ENCODE measurements at regions not wholly inside any gene's neighbourhood (a gene's known extent, or its start where the extent isn't known, plus 50 kb on each side); places are given as distances from the start of the nearest gene placed in this dataset.

DNA sequence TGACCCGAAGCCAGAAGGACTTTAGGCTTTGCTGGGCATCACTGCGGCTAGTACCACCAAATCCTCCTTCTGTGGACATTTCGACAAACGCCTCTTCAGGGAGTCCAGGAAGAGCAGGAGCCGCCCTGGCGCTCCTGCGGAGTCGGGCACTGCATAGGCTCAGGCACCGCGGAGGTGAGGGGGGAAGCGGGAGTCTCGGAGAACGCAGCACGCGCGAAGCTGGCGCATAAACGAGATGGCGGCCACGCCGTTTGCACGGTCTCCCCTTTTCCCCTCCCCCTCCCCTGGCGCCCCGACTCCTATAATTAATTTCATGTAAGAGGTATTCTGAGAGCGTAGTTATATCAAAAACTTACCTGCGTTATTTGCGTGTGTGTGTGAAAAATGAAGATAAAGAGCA lies 137.8 kb upstream of the GAS1 start:
- no peak for DNase-seq (ENCODE audit: low read depth)

DNA sequence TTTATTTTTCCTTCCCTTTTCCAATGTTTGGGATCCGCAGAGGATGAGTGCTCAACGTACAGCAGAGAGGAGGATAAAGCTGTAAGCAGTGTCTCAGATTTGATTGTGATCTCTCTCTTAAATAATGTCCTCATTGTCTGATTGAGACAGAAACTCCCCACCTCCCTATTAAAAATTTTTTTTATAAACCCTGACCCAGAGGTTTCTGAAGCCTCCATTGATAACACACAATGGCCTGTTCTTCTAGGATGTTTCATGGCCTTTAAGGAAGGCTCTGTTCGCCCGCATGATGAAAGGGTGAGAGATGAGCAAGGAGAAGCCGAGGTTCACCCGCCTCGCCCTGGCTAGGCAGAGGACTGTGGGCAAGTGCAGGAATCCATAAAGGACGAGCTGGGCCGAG lies 138.2 kb upstream of the GAS1 start:
- no peak for DNase-seq (ENCODE audit: low read depth)

DNA sequence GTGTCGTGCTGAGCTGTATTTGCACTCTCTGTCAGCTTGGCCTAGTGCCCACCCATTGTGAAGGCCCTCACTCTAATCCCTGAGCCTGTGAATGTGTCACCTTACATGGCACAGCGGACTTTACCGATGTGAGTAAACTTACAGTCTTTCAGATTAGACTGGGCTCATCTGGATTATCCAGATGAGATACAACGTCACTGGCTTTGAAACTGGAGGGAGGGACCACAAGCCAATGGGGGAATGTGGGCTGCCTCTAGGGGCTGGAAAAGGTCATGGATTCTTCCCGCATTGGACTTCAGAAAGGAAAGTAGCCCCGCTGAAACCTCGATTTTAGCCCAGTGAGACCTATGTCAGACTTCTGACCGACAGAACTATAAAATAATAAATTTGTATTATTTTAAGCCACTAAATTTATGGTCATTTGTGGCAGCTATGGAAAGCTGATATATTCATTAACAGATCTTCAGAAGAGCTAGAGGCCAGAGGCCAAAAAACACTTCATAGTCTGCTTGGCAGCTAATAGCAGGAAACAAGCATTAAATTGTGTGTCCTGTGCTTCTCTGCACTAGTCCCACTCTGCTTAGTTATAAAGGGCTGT lies 139.0 kb upstream of the GAS1 start:
- DNase-seq (ENCODE audit: low read depth) = no peak

DNA sequence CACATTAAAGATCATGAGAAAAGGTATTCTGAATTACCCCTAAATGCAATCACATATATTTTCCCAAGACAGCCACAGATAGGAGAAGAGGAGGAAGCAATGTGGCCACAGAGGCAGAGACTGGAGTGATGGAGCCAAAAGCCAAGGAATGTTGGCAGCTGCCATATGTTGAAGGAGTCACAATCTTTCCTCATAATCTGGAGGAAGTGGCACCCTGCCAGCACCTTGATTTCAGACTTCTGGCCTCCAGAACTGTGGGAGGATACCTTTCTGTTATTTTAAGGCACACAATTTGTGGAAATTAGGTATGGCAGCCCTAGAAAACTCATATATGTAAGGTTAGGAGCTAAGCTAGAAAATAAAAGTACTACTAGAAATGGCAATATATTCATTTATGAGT lies 139.9 kb upstream of the GAS1 start:
- DNase-seq (ENCODE audit: low read depth) = no peak

DNA sequence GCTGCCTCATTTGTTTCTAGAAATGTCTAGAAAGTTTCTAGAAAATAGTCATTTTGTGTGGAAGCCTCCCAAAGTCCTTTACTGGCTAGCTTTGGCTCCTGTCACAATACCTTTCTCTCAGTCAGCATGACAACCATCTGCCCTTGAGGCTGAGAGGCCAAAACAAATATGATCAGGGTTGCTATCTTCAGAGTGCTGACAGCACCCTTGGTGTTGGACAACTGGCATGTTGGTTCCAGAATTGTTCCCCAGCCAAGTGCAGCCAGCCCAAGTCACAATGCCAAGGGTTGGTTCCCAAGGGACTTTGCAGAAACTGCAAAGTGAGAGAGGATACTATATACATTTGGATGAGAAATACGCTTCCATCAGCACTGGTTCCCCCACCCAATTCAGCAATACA lies 140.9 kb upstream of the GAS1 start:
- DNase-seq (ENCODE audit: low read depth) = no peak

DNA sequence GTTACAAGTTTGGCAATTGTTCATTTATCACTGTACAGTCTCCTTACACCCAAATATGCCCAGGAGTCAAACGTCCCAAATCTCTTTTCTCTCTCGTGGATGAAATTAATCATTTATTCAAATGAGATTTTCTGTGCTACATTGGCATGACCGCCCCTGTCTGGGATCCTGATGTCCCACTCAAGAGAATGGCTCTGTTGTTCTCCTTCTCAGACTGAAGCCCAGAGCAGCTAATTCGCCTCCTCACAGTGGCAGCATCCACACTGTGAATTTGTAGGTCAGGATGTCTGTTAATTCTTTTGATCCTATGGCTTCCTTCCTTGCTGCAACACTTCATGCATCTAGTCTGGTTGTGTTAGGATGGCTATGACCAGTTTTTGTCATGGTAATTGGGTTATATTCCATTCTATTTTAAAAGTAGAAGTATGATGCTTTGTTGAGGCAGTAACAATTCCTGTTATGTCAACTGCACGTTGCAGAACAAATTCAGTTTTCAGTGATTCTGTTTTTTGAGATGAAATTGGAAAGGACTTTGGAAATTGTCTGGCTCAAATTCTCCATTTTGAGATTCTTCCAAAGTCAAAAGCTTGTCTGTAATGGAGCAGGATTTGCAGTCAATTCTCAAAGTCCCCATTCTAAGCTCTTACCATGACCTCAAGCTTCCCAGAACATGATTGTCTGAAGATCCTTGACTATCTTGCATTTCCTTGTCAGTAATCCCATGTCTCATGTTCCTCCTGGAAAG lies 141.5 kb upstream of the GAS1 start:
- DNase-seq (ENCODE audit: low read depth) = peak; percentile 94

DNA sequence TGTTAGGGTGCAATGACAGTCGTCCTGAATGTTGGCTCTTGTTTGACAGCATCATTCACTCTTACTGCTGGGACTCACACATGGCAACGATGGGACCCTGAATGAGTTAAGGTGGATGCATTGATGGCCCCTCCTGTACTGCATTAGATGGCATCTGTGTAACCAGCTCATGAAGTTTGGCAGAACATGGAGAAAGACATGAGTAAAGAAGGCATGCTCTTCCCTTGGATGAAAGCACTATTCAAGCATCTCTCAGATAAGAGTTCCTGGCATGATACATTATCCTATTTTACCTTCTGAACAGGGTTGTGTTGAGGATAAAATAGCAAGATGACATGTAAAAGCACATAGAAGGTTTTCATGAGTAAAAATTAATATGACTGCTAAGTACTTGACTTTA lies 142.2 kb upstream of the GAS1 start:
- no peak for DNase-seq (ENCODE audit: low read depth)

DNA sequence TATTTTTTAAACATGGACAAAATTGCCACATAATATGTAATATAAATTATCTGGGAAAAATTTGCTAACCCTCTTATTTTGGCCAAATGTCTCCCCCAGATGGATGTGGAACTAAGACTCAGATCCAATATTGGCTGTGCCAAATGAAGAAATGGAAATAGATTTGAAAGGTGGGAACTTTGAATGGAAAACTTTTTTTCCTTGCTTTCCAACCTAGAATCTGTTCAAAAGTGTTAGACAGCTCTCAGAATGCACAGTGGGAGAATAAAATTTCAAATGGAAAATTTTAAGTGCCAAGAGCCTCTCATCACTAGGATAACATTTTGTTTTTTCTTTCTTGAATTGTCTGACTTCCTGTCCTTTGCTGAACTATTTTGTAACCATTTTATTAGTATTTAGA lies 142.6 kb upstream of the GAS1 start:
- DNase-seq (ENCODE audit: low read depth) = peak; percentile 94

DNA sequence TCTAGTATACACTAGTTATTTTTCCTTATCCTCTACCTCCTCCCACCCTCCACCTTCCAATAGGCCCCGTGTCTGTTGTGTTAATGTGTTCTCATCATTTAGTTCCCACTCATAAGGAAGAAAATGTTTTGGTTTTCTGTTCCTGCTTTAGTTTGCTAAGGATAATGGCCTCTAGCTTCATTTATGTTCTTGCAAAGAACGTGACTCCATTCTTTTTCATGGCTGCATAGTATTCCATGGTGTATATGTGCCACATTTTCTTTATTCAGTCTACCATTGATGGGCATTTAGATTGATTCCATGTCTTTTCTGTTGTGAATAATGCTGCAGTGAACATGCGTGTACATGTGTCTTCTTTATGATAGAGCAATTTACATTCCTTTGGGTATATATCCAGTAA lies 146.5 kb upstream of the GAS1 start:
- no peak for DNase-seq (ENCODE audit: low read depth)

DNA sequence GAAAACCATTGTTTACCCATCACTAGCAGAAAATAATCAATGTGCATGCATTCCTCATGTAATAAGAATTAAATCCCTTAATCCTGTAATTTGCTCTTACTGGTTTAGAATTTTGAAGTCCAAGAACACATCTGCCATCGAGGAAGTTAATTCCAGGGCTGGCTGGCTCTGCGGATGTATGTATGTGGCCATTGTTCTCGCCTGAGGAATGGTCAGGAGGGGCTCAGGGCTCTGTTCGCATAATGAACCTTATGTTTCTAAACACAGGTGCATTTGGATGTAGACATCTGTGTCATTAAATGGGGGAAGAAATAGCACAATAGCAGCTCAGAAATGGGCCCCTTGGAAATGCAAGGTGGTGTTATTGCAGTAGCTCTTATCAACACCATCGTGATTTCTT lies 148.6 kb upstream of the GAS1 start:
- no peak for DNase-seq (ENCODE audit: low read depth)

DNA sequence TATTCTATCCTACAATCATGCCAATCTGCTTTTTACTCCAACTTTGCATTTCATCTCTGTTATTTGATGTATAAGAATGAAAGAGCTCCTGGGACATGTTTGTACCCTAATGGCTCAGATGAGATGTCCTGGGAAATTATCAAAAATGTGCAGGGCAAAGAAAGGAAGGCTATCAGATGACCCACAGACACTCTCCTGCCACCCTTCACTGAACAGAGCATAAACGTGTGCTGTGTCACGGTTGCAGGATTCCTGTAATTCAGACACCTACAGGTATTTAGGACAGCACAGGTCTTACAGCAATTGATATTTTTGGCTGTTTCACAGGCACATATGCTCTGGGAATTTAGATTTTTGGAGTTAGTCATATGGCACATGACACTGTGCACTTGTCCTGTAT lies 149.2 kb upstream of the GAS1 start:
- DNase-seq (ENCODE audit: low read depth) = no peak

DNA sequence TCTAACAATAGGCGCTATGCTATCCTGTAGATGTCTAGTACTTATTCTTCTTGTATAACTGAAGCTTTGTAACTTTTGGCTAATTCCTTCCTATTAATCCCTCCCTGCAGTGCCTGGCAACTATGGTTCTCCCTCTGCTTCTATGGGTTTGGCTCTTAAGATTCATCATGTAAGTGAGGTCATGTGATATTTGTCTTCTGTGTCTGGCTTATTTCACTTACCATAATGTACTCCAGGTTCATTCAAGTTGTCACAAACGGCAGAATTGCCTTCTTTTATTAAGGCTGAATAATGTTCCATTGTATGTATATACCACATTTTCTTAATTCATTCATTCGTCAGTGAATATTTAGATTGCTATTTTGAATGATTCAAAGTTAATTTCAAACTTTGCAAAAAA lies 149.9 kb upstream of the GAS1 start:
- no peak for DNase-seq (ENCODE audit: low read depth)

DNA sequence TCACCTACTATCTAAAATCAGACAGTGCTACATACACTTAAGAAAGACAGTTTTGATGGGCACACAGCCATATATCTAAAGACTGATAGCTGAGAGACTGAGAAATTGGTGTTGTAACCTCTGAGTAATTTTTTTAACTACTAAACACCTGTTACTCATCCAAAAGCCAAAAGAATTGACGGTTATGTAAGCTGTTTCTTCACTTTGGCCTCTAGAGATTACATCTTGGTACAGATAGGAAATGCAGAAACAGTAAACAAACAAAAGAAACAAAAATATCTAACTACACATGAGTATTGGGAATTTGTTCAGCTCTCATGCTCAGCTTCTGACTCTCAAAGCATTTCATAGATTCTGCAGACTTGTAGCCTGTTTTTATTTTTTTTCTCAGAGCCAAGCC lies 152.1 kb upstream of the GAS1 start:
- no peak for DNase-seq (ENCODE audit: low read depth)

DNA sequence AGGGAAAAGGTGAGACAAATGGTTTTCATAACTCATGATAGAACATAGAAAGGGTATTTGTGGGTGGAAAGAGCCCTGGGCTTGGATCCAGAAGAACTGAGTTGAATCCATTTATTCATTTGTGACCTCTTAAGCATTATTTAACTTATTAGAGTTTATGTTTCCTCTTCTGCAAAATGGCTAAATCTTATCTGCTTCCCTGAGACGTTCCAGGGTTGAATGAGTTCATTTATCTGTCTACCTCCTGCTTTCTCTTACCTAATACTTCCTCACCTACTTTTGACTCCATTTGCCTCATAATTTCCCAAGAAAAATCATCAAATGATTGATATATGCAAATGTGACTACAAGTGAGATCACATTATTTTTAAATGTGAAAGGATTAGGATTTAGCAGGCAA lies 152.7 kb upstream of the GAS1 start:
- no peak for DNase-seq (ENCODE audit: low read depth)

DNA sequence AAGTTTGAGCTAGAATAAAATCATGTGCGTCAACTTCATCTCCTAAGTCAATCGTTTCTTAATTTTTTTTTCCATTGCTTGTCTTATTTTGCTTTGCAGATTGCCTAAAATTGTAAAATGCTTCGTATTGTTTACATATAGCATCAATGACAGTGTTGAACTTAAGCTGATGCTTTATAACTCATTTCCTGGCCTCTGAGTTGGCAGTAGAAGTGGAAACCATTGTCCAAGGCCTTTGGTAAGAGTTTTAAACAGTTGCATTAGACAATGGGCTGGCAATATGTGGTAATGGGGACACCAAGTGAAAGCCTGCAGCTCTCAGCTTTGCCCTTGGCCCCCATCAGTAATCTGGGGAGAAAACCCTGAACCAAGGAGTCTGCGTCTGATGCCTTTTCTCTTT lies 154.8 kb upstream of the GAS1 start:
- DNase-seq (ENCODE audit: low read depth) = no peak

DNA sequence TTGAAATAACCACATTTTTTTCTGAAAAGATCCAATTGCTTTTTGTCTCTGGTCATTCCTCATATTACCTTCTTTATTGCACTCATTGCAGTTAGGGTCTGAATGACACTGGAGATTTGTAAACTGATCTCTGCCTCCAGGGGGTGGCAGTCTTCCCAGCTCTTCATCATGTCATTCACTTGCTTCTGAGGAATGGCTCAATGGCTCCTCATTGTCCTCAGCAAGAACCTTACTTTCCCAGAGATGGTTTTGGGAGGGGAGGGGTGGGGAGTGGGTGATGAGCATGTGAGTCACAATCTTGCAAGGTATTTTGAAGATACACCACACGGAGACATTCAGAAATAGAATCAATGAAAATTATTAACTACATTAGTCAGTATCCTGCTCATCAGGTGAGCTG lies 159.8 kb upstream of the GAS1 start:
- DNase-seq (ENCODE audit: low read depth) = no peak

DNA sequence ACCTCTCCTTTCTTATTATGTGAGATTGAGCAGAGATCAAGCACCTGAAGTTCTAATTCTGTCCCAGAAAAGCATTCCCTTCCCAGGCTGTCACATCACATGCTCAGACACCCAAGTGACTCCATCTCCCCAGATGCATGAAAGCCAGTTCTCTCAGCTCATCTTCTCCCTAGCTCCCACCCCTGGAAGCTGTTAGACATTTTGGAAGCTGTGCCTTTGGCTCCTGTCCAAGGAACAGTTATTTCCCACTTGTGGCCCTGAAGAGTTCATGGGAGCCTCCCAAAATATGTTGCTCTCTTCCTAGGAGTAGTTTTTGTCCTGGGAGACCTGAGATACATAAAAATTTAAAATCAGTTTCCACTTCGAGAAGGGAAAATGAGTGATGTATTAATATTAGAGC lies 161.4 kb upstream of the GAS1 start:
- DNase-seq (ENCODE audit: low read depth) = peak; percentile 78

DNA sequence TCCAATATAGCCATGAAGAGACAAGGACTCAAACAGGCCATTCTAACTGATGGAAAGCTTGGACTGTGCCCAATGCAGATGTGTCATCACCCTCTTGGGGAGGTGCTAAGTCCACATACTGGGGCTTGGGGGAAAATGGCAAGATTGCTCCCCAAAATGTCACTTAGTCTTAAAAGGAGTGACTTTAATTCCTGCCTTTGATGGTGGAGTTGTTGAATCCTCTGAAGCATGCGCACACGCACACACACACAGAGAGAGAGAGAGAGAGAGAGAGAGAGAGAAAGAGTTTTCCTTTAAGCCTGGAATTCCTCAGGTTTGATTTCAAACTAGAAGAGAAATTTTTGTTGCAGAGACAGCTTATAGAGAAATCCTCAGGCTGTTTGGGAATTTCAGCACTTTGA lies 161.9 kb upstream of the GAS1 start:
- DNase-seq (ENCODE audit: low read depth) = no peak

DNA sequence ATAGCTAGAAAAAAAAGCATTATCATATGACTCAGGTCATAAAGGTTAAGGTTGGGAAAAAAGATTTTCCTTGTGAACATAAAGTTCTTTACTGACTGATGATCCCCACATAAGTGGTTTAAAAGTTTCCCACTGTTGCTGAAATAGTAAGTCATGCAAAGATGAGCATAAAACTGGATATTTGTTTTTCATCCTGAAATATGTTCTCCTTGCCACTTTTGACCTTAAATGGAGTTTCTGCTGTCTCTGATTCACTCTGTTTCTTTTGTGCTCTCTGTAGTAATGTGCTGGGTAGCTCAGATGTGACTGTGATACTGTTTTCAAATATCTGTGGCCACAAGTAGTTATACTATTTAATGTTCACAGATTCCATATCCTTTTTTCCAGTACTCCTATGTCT lies 162.5 kb upstream of the GAS1 start:
- DNase-seq (ENCODE audit: low read depth) = no peak

DNA sequence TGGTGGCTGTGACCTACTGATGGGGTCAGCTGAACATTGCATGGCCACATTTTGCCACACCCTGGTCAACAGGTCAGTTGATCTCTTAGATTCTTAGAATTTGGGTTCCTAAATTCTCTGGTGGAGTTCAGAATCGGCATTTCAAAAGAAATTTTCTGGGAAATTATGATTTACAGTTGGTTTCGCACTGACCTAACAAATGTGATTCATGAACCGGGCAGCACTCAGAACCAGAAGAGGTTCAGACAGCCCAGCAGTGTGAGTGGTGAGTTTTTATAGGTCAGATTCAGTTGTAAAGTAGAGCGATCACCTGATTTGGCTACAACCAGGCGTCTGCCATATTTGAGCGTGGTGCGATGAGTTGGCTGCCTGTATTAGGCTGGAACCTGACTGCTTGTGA lies 163.7 kb upstream of the GAS1 start:
- no peak for DNase-seq (ENCODE audit: low read depth)

DNA sequence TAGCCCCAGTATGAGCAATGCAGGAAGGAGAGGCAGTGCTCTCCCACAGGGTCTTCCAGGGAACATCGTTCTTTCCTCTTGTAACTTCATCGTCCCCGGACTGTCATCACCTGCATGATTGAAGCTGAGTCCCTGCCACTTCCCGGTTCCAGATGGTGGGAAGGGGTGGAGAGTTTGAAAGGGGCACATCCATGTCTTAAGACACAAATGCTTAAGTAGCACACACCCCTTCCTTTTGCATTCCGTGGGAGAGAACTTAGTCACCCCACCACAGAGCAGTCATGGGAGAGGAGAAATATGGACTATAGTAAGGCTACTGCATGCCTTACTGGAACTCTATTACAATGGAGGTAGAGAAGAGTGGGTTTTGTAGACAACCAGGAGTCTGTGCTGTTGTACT lies 165.3 kb upstream of the GAS1 start:
- DNase-seq (ENCODE audit: low read depth) = no peak

DNA sequence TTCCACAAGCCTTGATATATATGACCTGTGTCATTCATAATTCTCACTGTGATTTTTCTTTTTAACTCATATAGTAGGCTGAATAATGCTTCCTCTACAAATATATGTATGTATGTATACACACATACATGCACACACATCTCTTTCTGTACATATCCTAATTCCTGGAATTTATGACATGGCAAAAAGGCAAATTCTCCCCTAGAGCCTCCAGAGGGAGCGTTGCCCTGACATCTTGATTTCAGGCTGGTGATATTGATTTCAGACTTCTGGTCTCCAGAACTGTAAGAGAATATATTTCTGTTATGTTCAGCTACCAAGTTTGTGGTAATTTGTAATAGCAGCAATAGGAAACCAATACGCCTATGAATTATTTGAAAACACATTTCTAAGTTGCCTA lies 166.6 kb upstream of the GAS1 start:
- no peak for DNase-seq (ENCODE audit: low read depth)

DNA sequence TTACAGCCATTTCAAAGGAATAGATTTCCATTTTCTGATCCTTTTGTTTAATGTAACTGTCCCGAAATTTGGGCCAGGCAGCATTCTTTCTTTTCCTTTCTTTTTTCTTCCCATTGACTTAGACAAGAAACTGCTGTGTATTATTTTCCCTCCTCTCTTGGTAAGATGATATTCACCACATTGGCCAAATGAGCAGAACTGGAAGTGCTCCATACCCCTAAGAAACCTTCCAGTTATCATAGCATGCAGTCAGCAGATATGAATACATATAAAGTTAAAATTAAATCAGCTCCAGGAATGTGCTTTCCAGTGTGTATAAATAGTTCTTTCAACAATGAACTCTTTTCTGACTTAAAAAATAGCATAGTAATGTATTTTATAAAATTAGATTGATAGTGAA lies 168.5 kb upstream of the GAS1 start:
- DNase-seq (ENCODE audit: low read depth) = peak; percentile 53

DNA sequence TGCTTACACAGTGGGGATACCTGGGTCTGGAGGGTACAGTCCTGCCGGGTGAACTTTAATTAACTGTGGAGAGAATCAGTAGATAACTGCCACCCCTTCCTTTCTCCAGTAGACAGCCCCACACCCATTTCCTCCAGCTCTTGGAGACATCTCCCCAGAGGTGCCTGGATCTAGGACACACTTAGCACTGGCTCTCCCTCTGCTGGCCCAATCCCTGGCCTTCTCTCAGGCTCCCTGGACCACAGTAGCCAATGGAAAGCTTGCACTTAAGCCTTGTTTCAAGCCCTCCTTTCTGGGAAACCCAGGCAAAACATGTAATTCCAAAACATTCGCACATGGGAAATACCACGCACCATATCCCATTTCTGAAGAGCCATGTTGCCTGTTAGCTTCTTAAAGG lies 169.2 kb upstream of the GAS1 start:
- DNase-seq (ENCODE audit: low read depth) = no peak
